K562 (cell line): ENCODE measurements at regions not wholly inside any gene's neighbourhood (a gene's known extent, or its start where the extent isn't known, plus 50 kb on each side); places are given as distances from the start of the nearest gene placed in this dataset.
A peak's percentile ranks its signal among the peaks of the same experiment; 100 is the strongest.
"Not testable (repeated sequence)": the region's sequence is repeated elsewhere in the genome, so short reads cannot be mapped to it uniquely, and the experiment has no call there.

Experiments used
- ATAC-seq: fragments of 200-7000 bp; cut with Tn5 transposase; 3 replicates; pipeline ENCODE4 v1.9.1; 2020; ENCODE audit warnings: moderate library complexity
- BruUV-seq: library from RNA; stranded (reverse); fragments of 400-500 nt; replicated peaks from 2 replicates; lab custom pipeline; 2021; lab: Mats Ljungman, UMichigan
- CTCF ChIA-PET: fragments of 300-600 bp; formaldehyde crosslinking; extraction: SDS; loops from one replicate; lab custom pipeline; 2021; ENCODE audit warnings: low intra/inter-chr PET ratio; lab: Yijun Ruan, JAX
- POLR2A ChIA-PET: fragments of 300-600, 350-650 bp; sonication (Branson Sonifier 250); formaldehyde crosslinking; extraction: SDS; loops from one replicate; lab custom pipeline; 2021; ENCODE audit warnings: antibody characterized with exemption, inconsistent platforms; lab: Yijun Ruan, JAX
- DNase-seq, 4 experiments: peaks; one replicate each; pipeline versions ENCODE4 v3.0.0 to v3.0.0-alpha.2; 2011 to 2018; ENCODE audit warnings: low spot score in 3 of 4, mixed read lengths in 3 of 4; ENCODE audit errors: extremely low read depth in 1 of 4
- FAIRE-seq: peaks from 2 replicates; lab custom pipeline; 2011; peaks lifted over from hg19 to GRCh38; lab: Jason Lieb, UNC
- H2AFZ ChIP-seq: 2 replicates; pipeline ENCODE4 v1.6.0; 2011; ENCODE audit warnings: low read depth, low read length, control low read depth, inconsistent platforms
- H3K27ac ChIP-seq: fragments of 200-600 bp; 3 replicates; pipeline ENCODE4 v1.8.0; 2011; ENCODE audit warnings: low read depth, mild to moderate bottlenecking, control low read depth, inconsistent platforms, low read length, moderate library complexity, mixed read lengths; ENCODE audit errors: extremely low read depth
- H3K27me3 ChIP-seq, 2 experiments: fragments of 300-600 bp in 1 of 2; 2 replicates in 1 of 2; 3 replicates in 1 of 2; pipeline versions ENCODE4 v1.6.0 to v1.8.0; 2011; ENCODE audit warnings: inconsistent platforms in 2 of 2, low read length in 2 of 2, mild to moderate bottlenecking in 1 of 2, mixed read lengths in 1 of 2, moderate library complexity in 1 of 2; ENCODE audit not compliant: control insufficient read depth in 2 of 2, insufficient read depth in 2 of 2
- H3K36me3 ChIP-seq: fragments of 300-600 bp; 3 replicates; pipeline ENCODE4 v1.8.0; 2011; ENCODE audit warnings: mild to moderate bottlenecking, low read length, inconsistent platforms; ENCODE audit not compliant: control insufficient read depth, insufficient read depth
- H3K4me1 ChIP-seq, 2 experiments: fragments of 200-600 bp in 1 of 2; replicated peaks in 1 of 2; 2 replicates in 1 of 2; 3 replicates in 1 of 2; pipeline versions ENCODE4 v1.5.1 to v1.8.0; 2011; ENCODE audit warnings: inconsistent platforms in 2 of 2, low read length in 2 of 2, mild to moderate bottlenecking in 1 of 2, mixed read lengths in 1 of 2, moderate library complexity in 1 of 2; ENCODE audit not compliant: control insufficient read depth in 2 of 2, insufficient read depth in 2 of 2
- H3K4me2 ChIP-seq: 2 replicates; pipeline ENCODE4 v1.6.1; 2011; ENCODE audit warnings: low read length, control low read depth, inconsistent platforms, mixed read lengths; ENCODE audit not compliant: insufficient read depth
- H3K4me3 ChIP-seq: fragments of 200-600 bp; sonication (generic), shearing (Covaris generic); 2 replicates; pipeline ENCODE4 v1.5.1; 2016; ENCODE audit warnings: control low read depth, inconsistent platforms
- H3K79me2 ChIP-seq: fragments of 200-600 bp; 3 replicates; pipeline ENCODE4 v1.8.0; 2011; ENCODE audit warnings: low read length, inconsistent platforms; ENCODE audit not compliant: control insufficient read depth, insufficient read depth
- H3K9ac ChIP-seq, 2 experiments: 2 replicates each; pipeline versions ENCODE4 v1.6.0 to v1.6.1; 2011; ENCODE audit warnings: low read depth in 2 of 2, low read length in 2 of 2, control low read depth in 1 of 2, inconsistent platforms in 1 of 2, mild to moderate bottlenecking in 1 of 2, mixed read lengths in 1 of 2; ENCODE audit not compliant: insufficient read depth in 1 of 2
- H3K9me1 ChIP-seq: one replicate; pipeline ENCODE4 v1.6.0; 2011; ENCODE audit warnings: inconsistent platforms, mild to moderate bottlenecking, low read length, moderate library complexity; ENCODE audit not compliant: control insufficient read depth, insufficient read depth
- H3K9me3 ChIP-seq: replicated peaks from 2 replicates; pipeline ENCODE4 v1.5.1; 2011; ENCODE audit warnings: low read depth, low read length, inconsistent platforms; ENCODE audit not compliant: control insufficient read depth, insufficient read depth
- H4K20me1 ChIP-seq: replicated peaks from 2 replicates; pipeline ENCODE4 v1.6.1; 2011; ENCODE audit warnings: low read length, inconsistent platforms, mixed read lengths; ENCODE audit not compliant: control insufficient read depth, insufficient read depth
- EHMT2 ChIP-seq: fragments of 450-650 bp; IDR thresholded peaks from 2 replicates; pipeline ENCODE4 v1.6.1; 2018; ENCODE audit warnings: antibody characterized with exemption
- WGBS: fragments of 100-300 bp; shearing (Covaris generic); methylation state at CpG from one replicate; pipeline ENCODE4 v1.1.6; 2016; ENCODE audit warnings: low coverage, mixed read lengths; ENCODE audit not compliant: insufficient coverage; ENCODE audit errors: missing lambda C conversion rate; 5-methylcytosine and 5-hydroxymethylcytosine counted together
- in situ Hi-C: fragments of 300-500 bp; cut with MboI; formaldehyde crosslinking; loops from 4 replicates; pipeline ENCODE4 v1.15.0; 2018; ENCODE audit warnings: inconsistent platforms, mixed read lengths
- intact Hi-C: fragments of 100-400 bp; cut with micrococcal nuclease; formaldehyde crosslinking; loops from 2 replicates; pipeline ENCODE4 v1.14.2; 2022
- TF ChIP-seq, protein P1 (sequence below), 2 experiments: fragments of 450-650 bp; formaldehyde crosslinking in 1 of 2; IDR thresholded peaks; 2 replicates each; pipeline versions ENCODE4 v1.4.0 to v1.6.1; 2014 to 2020; ENCODE audit warnings: mild to moderate bottlenecking in 2 of 2, borderline replicate concordance in 1 of 2, low read depth in 1 of 2

DNA sequence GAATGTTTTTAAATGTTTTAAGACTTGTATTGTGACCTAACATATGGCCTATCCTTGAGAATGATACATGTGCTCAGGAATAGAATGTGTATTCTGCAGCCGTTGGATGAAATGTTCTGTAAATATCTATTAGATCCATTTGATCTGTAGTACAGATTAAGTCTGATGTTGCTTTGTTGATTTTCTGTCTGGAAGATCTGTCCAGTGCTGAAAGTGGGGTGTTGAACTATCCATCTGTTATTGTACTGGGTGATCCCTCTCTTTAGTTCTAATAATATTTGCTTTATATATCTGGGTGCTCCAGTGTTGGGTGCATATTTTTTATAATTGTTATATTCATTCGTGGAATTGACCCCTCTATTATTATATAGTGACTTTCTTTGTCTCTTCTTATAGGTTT lies 248.3 kb downstream of the ADCYAP1 start:
- H3K4me2 ChIP-seq, H3K9me3 ChIP-seq, H3K36me3 ChIP-seq, H3K9ac ChIP-seq, FAIRE-seq, BruUV-seq, POLR2A ChIA-PET, H2AFZ ChIP-seq, intact Hi-C loops, H3K79me2 ChIP-seq, in situ Hi-C loops, H3K4me3 ChIP-seq, ATAC-seq, H3K27me3 ChIP-seq, H3K9me1 ChIP-seq, DNase-seq, H4K20me1 ChIP-seq, CTCF ChIA-PET, H3K4me1 ChIP-seq, H3K27ac ChIP-seq: not testable (repeated sequence)
- WGBS = 3% methylated on average over 2 of the region's 2 CpGs
- TF ChIP-seq, protein P1, sequence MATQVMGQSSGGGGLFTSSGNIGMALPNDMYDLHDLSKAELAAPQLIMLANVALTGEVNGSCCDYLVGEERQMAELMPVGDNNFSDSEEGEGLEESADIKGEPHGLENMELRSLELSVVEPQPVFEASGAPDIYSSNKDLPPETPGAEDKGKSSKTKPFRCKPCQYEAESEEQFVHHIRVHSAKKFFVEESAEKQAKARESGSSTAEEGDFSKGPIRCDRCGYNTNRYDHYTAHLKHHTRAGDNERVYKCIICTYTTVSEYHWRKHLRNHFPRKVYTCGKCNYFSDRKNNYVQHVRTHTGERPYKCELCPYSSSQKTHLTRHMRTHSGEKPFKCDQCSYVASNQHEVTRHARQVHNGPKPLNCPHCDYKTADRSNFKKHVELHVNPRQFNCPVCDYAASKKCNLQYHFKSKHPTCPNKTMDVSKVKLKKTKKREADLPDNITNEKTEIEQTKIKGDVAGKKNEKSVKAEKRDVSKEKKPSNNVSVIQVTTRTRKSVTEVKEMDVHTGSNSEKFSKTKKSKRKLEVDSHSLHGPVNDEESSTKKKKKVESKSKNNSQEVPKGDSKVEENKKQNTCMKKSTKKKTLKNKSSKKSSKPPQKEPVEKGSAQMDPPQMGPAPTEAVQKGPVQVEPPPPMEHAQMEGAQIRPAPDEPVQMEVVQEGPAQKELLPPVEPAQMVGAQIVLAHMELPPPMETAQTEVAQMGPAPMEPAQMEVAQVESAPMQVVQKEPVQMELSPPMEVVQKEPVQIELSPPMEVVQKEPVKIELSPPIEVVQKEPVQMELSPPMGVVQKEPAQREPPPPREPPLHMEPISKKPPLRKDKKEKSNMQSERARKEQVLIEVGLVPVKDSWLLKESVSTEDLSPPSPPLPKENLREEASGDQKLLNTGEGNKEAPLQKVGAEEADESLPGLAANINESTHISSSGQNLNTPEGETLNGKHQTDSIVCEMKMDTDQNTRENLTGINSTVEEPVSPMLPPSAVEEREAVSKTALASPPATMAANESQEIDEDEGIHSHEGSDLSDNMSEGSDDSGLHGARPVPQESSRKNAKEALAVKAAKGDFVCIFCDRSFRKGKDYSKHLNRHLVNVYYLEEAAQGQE (IDR thresholded peaks at IDR 0.05; ENCODE audit: borderline replicate concordance) = peak; percentile 83
- TF ChIP-seq, protein P1 (CRISPR knock-in tag; IDR thresholded peaks at IDR 0.05; ENCODE audit: low read depth) = not testable (repeated sequence)
- 0 out of 2 replicates have a peak, but pooled peaks have one; percentile 12 for TF ChIP-seq EHMT2
